ENCODE measurements at regions not wholly inside any gene's neighbourhood (a gene's known extent, or its start where the extent isn't known, plus 50 kb on each side); places are given as distances from the start of the nearest gene placed in this dataset.

DNA sequence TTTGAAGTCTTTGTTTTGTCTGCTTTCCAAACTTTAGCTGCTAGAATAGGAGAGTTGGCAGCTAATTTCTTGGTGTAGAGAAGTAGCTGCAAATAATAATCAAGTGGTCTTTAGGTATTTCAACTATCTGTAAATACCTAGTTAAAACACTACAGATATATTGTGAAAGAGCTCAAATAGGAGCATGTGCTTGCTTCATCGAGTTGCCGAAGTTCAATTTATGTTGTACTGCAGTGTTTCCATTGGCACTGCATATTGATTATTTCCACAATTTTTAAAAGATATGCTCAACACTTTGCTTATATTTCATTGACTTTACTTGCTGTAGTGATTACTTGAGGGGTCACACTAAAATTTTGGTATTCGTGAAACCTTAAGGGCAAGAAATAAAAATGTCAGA is 131.6 kb upstream of the BMP4 start:
- H3K4me3 ChIP-seq (ENCODE audit: low read depth, low read length), result no peak overlapping the region
- H3K36me3 ChIP-seq (ENCODE audit: control insufficient read depth, insufficient read depth, low read length), result no peaks in the 10 kb centered on the region
- no peak overlapping the region for H3K9ac ChIP-seq (ENCODE audit: low read depth, low read length)
- H3K27me3 ChIP-seq (ENCODE audit: control insufficient read depth, insufficient read depth, low read length), result no peaks in the 10 kb centered on the region
- H3K27ac ChIP-seq (ENCODE audit: low read depth, low read length), result no peak overlapping the region
- H3K9me3 ChIP-seq (ENCODE audit: control insufficient read depth, insufficient read depth, low read length), result no peaks in the 10 kb centered on the region
- peaks cover 17% of the 10 kb centered on the region; the same call in 1 of the 2 replicates for H3K4me1 ChIP-seq (ENCODE audit: control insufficient read depth, insufficient read depth, low read length)

DNA sequence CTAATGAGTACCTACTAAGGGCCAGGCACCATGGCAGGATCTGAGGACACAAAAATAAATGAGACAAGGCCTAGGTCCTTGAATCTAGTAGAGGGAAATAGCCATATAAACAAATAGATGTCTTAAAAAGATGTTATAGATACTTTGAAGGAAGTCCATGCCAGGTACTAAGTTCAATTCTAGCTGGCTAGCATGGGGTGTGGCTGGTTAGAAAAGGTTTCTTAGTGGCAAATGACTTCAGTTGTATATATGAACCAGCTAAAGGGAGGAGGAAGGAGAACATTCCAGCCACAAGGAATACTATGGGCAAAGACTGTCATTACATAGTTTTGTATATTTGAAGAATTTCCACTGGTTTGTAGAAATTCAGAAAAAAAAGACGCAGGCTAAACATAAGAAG is 133.6 kb upstream of the BMP4 start:
- Histone ChIP-seq H3K27me3 (ENCODE audit: control insufficient read depth, insufficient read depth, low read length) (no peaks in the 10 kb centered on the region), H3K27ac (ENCODE audit: low read depth, low read length) (no peak overlapping the region), H3K4me1 (ENCODE audit: control insufficient read depth, insufficient read depth, low read length) (peaks cover 6% of the 10 kb centered on the region; the same call in 1 of the 2 replicates), H3K4me3 (ENCODE audit: low read depth, low read length) (no peak overlapping the region), H3K36me3 (ENCODE audit: control insufficient read depth, insufficient read depth, low read length) (no peaks in the 10 kb centered on the region), H3K9me3 (ENCODE audit: control insufficient read depth, insufficient read depth, low read length) (peaks cover 18% of the 10 kb centered on the region), H3K9ac (ENCODE audit: low read depth, low read length) (no peak overlapping the region)

DNA sequence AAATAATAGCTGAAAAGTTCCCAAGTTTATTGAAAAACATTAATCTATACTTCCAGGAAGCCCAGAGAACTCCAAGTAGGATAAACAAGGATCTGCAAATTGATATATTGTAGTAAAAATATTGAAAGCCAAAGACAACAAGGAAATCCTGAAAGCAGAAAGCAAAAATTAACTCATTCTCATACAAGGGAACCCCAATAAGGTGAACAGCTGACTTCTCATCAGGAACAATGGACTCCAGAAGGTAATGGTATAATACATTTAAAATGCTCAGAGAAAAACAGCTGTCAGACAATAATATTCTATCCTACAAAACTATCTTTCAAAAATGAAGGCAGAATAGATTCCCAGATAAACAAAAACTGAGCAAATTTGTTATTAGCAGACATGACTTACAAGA is 138.1 kb upstream of the BMP4 start:
- H3K36me3 ChIP-seq (ENCODE audit: control insufficient read depth, insufficient read depth, low read length), result no peaks in the 10 kb centered on the region
- H3K9ac ChIP-seq (ENCODE audit: low read depth, low read length), result no peak overlapping the region
- no peak overlapping the region for H3K27ac ChIP-seq (ENCODE audit: low read depth, low read length)
- H3K9me3 ChIP-seq (ENCODE audit: control insufficient read depth, insufficient read depth, low read length), result peaks cover 22% of the 10 kb centered on the region
- no peak overlapping the region for H3K4me3 ChIP-seq (ENCODE audit: low read depth, low read length)
- H3K27me3 ChIP-seq (ENCODE audit: control insufficient read depth, insufficient read depth, low read length), result no peaks in the 10 kb centered on the region
- H3K4me1 ChIP-seq (ENCODE audit: control insufficient read depth, insufficient read depth, low read length), result no peaks in the 10 kb centered on the region

DNA sequence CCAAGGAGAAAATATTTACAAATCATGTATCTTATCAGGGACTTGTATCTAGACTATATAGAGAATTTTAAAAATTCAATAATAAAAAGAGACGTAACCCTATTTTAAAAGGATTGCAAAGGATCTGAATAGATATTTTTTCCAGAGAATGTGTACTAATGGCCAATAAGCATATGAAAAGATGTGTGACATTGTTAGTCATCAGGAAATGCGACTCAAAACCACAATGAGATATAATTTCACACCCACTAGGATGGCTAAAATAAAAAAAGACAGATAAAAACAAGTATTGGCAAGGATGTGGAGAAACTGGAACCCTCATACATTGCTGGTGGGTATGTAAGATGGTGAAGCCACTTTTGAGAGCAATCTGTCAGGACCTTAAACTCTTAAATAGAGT is 141.9 kb upstream of the BMP4 start:
- Histone ChIP-seq H3K27ac (ENCODE audit: low read depth, low read length) (no peak overlapping the region), H3K4me3 (ENCODE audit: low read depth, low read length) (no peak overlapping the region), H3K9me3 (ENCODE audit: control insufficient read depth, insufficient read depth, low read length) (peaks cover 20% of the 10 kb centered on the region), H3K4me1 (ENCODE audit: control insufficient read depth, insufficient read depth, low read length) (no peaks in the 10 kb centered on the region), H3K9ac (ENCODE audit: low read depth, low read length) (no peak overlapping the region), H3K36me3 (ENCODE audit: control insufficient read depth, insufficient read depth, low read length) (no peaks in the 10 kb centered on the region), H3K27me3 (ENCODE audit: control insufficient read depth, insufficient read depth, low read length) (no peaks in the 10 kb centered on the region)

DNA sequence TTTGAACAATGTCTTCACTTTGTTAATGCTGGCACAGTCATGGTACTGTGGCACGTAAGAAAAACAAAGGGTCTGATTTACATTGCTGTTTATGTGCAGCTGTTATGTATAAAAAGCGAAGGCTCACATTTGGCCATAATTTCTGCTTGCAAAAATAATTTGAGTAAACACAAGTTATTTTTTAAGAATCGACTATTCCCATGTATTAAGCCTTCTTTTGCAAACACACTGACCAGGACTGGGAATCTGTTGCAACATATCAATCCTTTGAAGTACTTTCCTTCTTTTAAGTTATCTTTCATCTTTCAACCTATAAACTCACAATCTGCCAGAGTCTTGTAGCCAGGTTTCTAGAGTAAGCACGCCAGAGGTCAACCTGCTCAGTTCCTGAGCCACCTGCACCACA is 145.4 kb upstream of the BMP4 start:
- H3K9ac ChIP-seq (ENCODE audit: low read depth, low read length), result no peak overlapping the region

DNA sequence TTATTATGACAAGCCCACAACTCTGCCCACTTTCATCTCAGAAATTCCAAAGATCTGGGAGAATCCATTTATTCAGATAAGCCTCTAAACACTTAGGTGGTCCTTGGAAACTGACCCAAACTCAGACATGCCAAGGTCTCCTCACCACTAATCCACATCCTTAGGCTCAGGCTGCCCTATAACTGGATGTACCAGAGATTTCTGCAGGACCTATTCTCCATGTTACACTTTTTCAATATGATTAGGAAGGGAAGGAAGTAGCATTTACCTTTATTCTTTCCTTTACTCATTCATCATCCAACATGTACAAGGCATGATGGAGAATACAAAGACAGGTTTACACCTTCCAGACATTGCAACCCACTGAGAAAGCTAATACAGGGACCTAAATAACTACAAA is 145.9 kb upstream of the BMP4 start:
- H3K36me3 ChIP-seq (ENCODE audit: control insufficient read depth, insufficient read depth, low read length), result no peaks in the 10 kb centered on the region
- no peak overlapping the region for H3K9ac ChIP-seq (ENCODE audit: low read depth, low read length)
- H3K4me3 ChIP-seq (ENCODE audit: low read depth, low read length), result no peak overlapping the region
- no peaks in the 10 kb centered on the region for H3K9me3 ChIP-seq (ENCODE audit: control insufficient read depth, insufficient read depth, low read length)
- no peaks in the 10 kb centered on the region for H3K27me3 ChIP-seq (ENCODE audit: control insufficient read depth, insufficient read depth, low read length)
- peaks cover 27% of the 10 kb centered on the region for H3K4me1 ChIP-seq (ENCODE audit: control insufficient read depth, insufficient read depth, low read length)
- no peak overlapping the region for H3K27ac ChIP-seq (ENCODE audit: low read depth, low read length)

More for the DNA sequence above, 145.4 kb upstream of the BMP4 start:
- Histone ChIP-seq H3K36me3 (ENCODE audit: control insufficient read depth, insufficient read depth, low read length) (no peaks in the 10 kb centered on the region), H3K4me3 (ENCODE audit: low read depth, low read length) (no peak overlapping the region), H3K9me3 (ENCODE audit: control insufficient read depth, insufficient read depth, low read length) (no peaks in the 10 kb centered on the region), H3K27me3 (ENCODE audit: control insufficient read depth, insufficient read depth, low read length) (no peaks in the 10 kb centered on the region), H3K27ac (ENCODE audit: low read depth, low read length) (no peak overlapping the region), H3K4me1 (ENCODE audit: control insufficient read depth, insufficient read depth, low read length) (peaks cover 22% of the 10 kb centered on the region)

DNA sequence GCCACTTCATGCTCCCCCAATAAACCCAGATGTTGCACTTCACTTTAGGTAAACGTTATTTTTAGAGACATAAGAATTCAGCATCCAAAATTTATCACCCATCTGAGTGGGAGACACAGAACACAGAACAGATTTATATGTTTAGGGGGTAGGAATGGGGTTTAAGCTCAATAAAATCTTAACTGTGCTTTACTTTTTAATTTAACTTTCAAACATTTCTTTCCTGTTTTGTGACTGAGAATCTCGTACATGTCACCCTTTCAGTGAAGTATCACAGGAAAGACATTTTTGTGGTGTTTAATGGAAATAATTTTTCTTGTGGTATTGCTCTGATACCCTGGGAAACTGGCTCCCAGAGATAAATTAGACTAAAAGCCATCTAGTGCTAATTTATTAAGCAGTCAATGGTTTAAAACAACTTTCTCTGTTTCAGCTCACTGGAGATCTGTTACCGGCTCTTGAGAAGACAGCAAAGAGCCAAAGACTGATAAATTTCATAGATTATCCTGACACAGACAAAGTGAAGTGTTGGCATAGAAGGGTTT is 148.0 kb upstream of the BMP4 start:
- peaks cover 27% of the 10 kb centered on the region for H3K4me1 ChIP-seq (ENCODE audit: control insufficient read depth, insufficient read depth, low read length)
- no peak overlapping the region for H3K9ac ChIP-seq (ENCODE audit: low read depth, low read length)
- no peaks in the 10 kb centered on the region for H3K36me3 ChIP-seq (ENCODE audit: control insufficient read depth, insufficient read depth, low read length)
- no peaks in the 10 kb centered on the region for H3K27me3 ChIP-seq (ENCODE audit: control insufficient read depth, insufficient read depth, low read length)
- no peaks in the 10 kb centered on the region for H3K9me3 ChIP-seq (ENCODE audit: control insufficient read depth, insufficient read depth, low read length)
- no peak overlapping the region for H3K4me3 ChIP-seq (ENCODE audit: low read depth, low read length)
- no peak overlapping the region for H3K27ac ChIP-seq (ENCODE audit: low read depth, low read length)

DNA sequence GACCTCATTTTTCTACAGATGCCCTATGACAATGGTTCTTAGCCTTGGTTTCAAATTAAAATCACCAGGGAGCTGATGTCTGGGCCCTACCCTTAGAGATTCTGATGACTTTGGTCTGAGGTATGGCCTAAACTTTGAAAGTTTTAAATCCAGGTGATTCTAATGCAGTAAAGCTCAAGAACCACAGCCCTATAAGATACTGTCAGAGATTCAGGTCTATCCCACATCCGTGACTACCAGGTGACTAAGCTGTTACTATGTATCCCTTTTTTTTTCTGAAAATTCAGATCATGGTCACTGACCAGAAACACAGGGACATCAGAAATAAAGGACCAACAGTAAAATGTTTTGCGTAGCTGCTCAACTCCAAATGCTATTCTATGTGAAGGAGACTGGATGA is 148.8 kb upstream of the BMP4 start:
- H3K9ac ChIP-seq (ENCODE audit: low read depth, low read length), result no peak overlapping the region
- no peak overlapping the region for H3K27ac ChIP-seq (ENCODE audit: low read depth, low read length)
- peaks cover 27% of the 10 kb centered on the region for H3K4me1 ChIP-seq (ENCODE audit: control insufficient read depth, insufficient read depth, low read length)
- no peaks in the 10 kb centered on the region for H3K9me3 ChIP-seq (ENCODE audit: control insufficient read depth, insufficient read depth, low read length)
- H3K36me3 ChIP-seq (ENCODE audit: control insufficient read depth, insufficient read depth, low read length), result no peaks in the 10 kb centered on the region
- H3K4me3 ChIP-seq (ENCODE audit: low read depth, low read length), result no peak overlapping the region
- no peaks in the 10 kb centered on the region for H3K27me3 ChIP-seq (ENCODE audit: control insufficient read depth, insufficient read depth, low read length)

DNA sequence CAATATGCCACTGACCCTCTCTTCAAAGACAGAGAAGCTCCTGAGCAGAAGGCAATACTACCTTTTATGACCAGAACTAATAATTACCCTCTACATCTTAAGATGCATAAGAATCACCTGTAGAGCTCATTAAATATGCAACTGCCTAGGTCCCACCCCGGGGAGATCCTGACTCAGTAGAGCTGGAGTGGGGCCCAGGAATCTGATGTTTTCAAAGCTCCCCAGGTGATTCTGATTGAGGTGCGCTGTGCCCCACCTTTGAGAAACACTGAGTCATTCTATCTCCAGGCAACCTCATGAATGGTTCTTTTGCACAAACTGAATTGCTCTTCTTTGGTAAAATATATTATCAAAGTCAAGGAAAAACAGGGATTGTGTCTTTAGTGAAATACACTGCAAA is 149.3 kb upstream of the BMP4 start:
- peaks cover 27% of the 10 kb centered on the region for H3K4me1 ChIP-seq (ENCODE audit: control insufficient read depth, insufficient read depth, low read length)
- H3K9ac ChIP-seq (ENCODE audit: low read depth, low read length), result no peak overlapping the region
- H3K4me3 ChIP-seq (ENCODE audit: low read depth, low read length), result no peak overlapping the region
- no peaks in the 10 kb centered on the region for H3K36me3 ChIP-seq (ENCODE audit: control insufficient read depth, insufficient read depth, low read length)
- H3K27ac ChIP-seq (ENCODE audit: low read depth, low read length), result no peak overlapping the region
- no peaks in the 10 kb centered on the region for H3K9me3 ChIP-seq (ENCODE audit: control insufficient read depth, insufficient read depth, low read length)
- H3K27me3 ChIP-seq (ENCODE audit: control insufficient read depth, insufficient read depth, low read length), result no peaks in the 10 kb centered on the region

DNA sequence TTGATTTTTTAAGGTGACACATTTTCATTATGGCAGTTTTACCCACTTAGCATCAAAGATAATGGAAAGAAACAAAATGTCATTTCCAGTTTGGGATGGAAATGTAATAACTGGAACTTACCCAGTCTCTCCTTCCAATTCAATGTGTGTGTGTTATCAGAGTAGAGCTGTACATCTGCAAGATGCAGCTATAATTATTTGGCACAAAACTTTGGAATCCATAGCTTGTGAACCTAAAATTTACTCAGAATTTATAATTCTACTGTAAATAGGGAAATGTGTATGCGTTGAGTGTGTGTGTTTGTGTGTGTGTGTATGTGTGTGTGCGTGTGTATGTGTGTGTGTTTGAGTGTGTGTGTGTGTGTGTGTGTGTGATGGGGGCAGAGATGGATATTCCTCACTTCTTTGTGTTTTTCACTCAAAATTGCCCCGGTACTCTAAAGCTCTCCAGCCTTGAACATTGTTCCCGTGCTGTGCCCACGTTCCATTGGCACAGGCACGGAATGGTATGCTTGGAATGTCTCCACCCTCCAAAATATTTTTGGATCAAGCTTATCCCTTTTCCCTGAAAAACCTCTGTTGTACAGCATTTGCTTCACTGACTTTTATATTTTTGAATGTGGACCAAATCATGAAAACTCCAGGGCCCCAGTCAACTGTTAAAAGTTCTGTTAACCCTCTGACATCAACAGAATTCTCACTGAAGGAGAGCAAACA is 150.2 kb upstream of the BMP4 start:
- Histone ChIP-seq H3K4me3 (ENCODE audit: low read depth, low read length) (no peak overlapping the region), H3K36me3 (ENCODE audit: control insufficient read depth, insufficient read depth, low read length) (no peaks in the 10 kb centered on the region), H3K4me1 (ENCODE audit: control insufficient read depth, insufficient read depth, low read length) (peaks cover 27% of the 10 kb centered on the region), H3K9me3 (ENCODE audit: control insufficient read depth, insufficient read depth, low read length) (no peaks in the 10 kb centered on the region), H3K9ac (ENCODE audit: low read depth, low read length) (no peak overlapping the region), H3K27me3 (ENCODE audit: control insufficient read depth, insufficient read depth, low read length) (no peaks in the 10 kb centered on the region), H3K27ac (ENCODE audit: low read depth, low read length) (no peak overlapping the region)

DNA sequence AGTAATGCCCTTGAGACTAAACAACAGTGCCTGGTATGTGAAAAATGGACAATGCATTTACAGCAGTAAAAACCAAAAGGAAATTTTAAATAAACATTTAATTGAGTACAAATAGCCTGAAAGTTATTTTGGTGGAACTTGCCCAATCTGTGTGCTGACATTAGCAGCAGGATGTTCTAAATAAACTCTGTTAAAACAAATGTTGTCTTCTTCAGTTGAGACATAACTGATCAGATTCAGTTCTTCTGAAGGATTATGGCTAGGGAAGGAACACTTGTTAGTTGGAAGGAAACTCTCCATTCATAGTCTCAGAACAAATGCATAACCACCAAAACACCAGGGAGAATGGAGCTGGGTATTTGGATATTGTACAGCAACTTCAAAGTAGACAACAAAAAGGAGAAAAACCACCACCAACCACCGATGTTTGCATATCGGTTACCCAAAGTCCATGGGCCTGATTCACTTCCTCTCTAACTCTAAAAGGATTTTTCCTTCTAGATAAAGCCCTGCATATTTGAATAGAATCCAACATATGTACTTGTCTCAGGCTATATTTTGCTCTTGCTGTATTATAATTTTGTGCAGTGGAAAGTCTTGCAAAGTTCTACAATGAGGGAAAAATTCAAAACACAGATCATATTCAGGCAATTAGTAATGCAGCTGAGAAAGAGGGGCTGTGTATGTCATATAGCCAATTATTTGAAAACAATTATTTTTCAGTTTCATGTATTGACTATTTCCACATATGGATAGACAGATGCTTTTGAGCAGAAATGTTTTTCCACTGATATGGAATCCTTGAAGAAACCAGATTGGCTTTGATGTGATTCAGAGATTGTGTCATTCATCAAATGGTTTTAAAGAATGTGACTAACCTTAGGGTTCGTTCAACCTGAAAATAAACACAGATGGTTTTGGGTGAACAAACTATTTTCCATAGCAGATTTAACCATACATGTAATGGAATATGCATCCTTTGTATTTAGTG is 152.2 kb upstream of the BMP4 start:
- Histone ChIP-seq H3K27me3 (ENCODE audit: control insufficient read depth, insufficient read depth, low read length) (no peaks in the 10 kb centered on the region), H3K36me3 (ENCODE audit: control insufficient read depth, insufficient read depth, low read length) (no peaks in the 10 kb centered on the region), H3K9me3 (ENCODE audit: control insufficient read depth, insufficient read depth, low read length) (no peaks in the 10 kb centered on the region), H3K27ac (ENCODE audit: low read depth, low read length) (no peak overlapping the region), H3K4me3 (ENCODE audit: low read depth, low read length) (no peak overlapping the region), H3K9ac (ENCODE audit: low read depth, low read length) (no peak overlapping the region), H3K4me1 (ENCODE audit: control insufficient read depth, insufficient read depth, low read length) (peaks cover 27% of the 10 kb centered on the region)

All from HUES48 (cell line).